GM23248 (cell line): ENCODE measurements at regions not wholly inside any gene's neighbourhood (a gene's known extent, or its start where the extent isn't known, plus 50 kb on each side); places are given as distances from the start of the nearest gene placed in this dataset.

Experiments
- EZH2 ChIP-seq: fragments of 200-600 bp; sonication (generic); IDR thresholded peaks from 2 replicates; pipeline ENCODE4 v1.6.1; 2018; ENCODE audit warnings: antibody characterized with exemption, mild to moderate bottlenecking; ENCODE audit not compliant: insufficient read depth, poor library complexity, severe bottlenecking
- EZH2phosphoT487 ChIP-seq: fragments of 200-600 bp; sonication (generic); IDR thresholded peaks from 2 replicates; pipeline ENCODE4 v1.6.1; 2018; ENCODE audit warnings: antibody characterized with exemption, moderate library complexity, mild to moderate bottlenecking, low read depth; ENCODE audit not compliant: insufficient read depth

GRCh38 chr13:74388626-74389025, 254.4 kb upstream of the KLF12 start:
- TF ChIP-seq EZH2 (no peak), EZH2phosphoT487 (no peak)
